Tibial artery (tissue), 4 donors: ENCODE measurements at regions not wholly inside any gene's neighbourhood (a gene's known extent, or its start where the extent isn't known, plus 50 kb on each side); places are given as distances from the start of the nearest gene placed in this dataset.

Source experiments
- DNase-seq, 2 donors: peaks; one replicate each; pipeline ENCODE4 v3.0.0-alpha.2; 2019
- H3K27ac ChIP-seq, 2 donors: fragments of 200-600 bp; sonication (generic) in 1 of 2; 1 replicate in 1 of 2; 2 replicates in 1 of 2; pipeline ENCODE4 v1.5.1; 2018 to 2019; ENCODE audit warnings: mild to moderate bottlenecking in 1 of 2
- H3K27me3 ChIP-seq, 2 donors: fragments of 200-600 bp; sonication (generic) in 1 of 2; one replicate each; pipeline versions ENCODE4 v1.5.1 to v1.6.0; 2016 to 2019
- H3K36me3 ChIP-seq, 3 donors: fragments of 200-600 bp; sonication (generic) in 2 of 3; one replicate each; pipeline ENCODE4 v1.5.1; 2016 to 2019; ENCODE audit warnings: mild to moderate bottlenecking in 2 of 3
- H3K4me1 ChIP-seq, 4 donors: fragments of 200-600 bp; sonication (generic) in 2 of 4; 1 replicate in 3 of 4; 2 replicates in 1 of 4; pipeline ENCODE4 v1.5.1; 2016 to 2019
- H3K4me3 ChIP-seq, 2 donors: fragments of 200-600 bp; sonication (generic) in 1 of 2; 1 replicate in 1 of 2; 2 replicates in 1 of 2; pipeline ENCODE4 v1.5.1; 2018 to 2019; ENCODE audit warnings: mild to moderate bottlenecking in 2 of 2
- H3K9me3 ChIP-seq, 3 donors: fragments of 200-600 bp; sonication (generic) in 1 of 3; one replicate each; pipeline ENCODE4 v1.5.1; 2016 to 2019
- intact Hi-C: fragments of 100-400 bp; cut with DNase I; formaldehyde crosslinking; loops from one replicate; pipeline ENCODE4 v1.15.0; 2023; ENCODE audit warnings: low total_unique reads
- TF ChIP-seq, protein P1 (sequence below), 2 experiments: fragments of 200-600 bp in 1 of 2; fragments of 450-650 bp in 1 of 2; IDR thresholded peaks; one replicate each; pipeline ENCODE4 v1.5.1; 2017 to 2019; ENCODE audit warnings: antibody characterized with exemption in 2 of 2, mild to moderate bottlenecking in 1 of 2, moderate library complexity in 1 of 2

DNA sequence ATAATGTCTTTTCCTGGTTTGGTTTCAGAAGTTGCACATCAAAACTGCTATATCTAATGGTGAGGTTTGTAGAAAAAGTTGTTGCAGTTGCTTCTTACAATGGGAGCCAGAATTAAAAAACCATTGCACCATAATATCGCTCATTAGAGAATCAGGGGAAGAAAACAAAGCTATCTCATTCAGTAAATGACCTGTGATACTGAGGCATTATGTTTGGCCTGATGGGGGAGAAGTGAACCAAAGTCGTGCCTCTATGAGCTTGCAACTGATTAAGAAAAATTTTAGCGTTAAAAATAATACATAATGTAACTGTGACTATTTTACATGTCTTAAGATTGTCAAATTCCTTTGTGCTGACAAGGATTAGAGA is 60.2 kb upstream of the ARHGEF26 start:
- Histone ChIP-seq H3K27ac (peak overlapping the region; percentile 35 to 55), H3K4me3 (no peak overlapping the region), H3K36me3 (no peaks in the 10 kb centered on the region), H3K27me3 (no peaks in the 10 kb centered on the region), H3K9me3 (no peaks in the 10 kb centered on the region), H3K4me1 (peaks cover 0 to 20% (median 5%) of the 10 kb centered on the region in 4 donors)
- DNase-seq, result no peak
- TF ChIP-seq, protein P1, sequence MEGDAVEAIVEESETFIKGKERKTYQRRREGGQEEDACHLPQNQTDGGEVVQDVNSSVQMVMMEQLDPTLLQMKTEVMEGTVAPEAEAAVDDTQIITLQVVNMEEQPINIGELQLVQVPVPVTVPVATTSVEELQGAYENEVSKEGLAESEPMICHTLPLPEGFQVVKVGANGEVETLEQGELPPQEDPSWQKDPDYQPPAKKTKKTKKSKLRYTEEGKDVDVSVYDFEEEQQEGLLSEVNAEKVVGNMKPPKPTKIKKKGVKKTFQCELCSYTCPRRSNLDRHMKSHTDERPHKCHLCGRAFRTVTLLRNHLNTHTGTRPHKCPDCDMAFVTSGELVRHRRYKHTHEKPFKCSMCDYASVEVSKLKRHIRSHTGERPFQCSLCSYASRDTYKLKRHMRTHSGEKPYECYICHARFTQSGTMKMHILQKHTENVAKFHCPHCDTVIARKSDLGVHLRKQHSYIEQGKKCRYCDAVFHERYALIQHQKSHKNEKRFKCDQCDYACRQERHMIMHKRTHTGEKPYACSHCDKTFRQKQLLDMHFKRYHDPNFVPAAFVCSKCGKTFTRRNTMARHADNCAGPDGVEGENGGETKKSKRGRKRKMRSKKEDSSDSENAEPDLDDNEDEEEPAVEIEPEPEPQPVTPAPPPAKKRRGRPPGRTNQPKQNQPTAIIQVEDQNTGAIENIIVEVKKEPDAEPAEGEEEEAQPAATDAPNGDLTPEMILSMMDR (IDR thresholded peaks at IDR 0.05), result no peak
- intact Hi-C loops, result no loop called here

DNA sequence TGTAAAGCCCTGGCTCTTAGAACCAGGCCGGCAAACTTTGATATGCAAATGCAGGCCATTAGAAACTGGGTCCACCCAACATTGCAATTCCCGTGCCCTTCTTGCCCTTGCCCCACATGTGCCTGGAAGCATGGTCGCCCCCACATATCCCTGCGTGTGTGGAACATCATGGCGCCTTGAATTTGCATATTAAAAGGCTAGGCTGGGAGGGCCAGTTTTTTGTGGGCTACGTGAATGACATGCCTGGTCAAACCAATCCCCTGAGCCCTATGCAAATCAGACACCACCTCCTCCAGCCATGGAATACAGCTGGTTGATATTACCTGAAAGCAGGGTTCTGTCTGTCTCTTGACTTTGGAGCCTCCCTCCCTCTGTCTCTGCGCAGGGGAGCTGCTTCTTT is 58.7 kb upstream of the ARHGEF26 start:
- Histone ChIP-seq H3K27me3 (no peaks in the 10 kb centered on the region), H3K9me3 (no peaks in the 10 kb centered on the region), H3K27ac (no peak overlapping the region), H3K4me1 (peaks cover 0 to 20% (median 5%) of the 10 kb centered on the region in 4 donors), H3K4me3 (no peak overlapping the region), H3K36me3 (no peaks in the 10 kb centered on the region)
- intact Hi-C loops, result no loop called here
- DNase-seq, result no peak
- TF ChIP-seq, protein P1 (IDR thresholded peaks at IDR 0.05), result no peak

DNA sequence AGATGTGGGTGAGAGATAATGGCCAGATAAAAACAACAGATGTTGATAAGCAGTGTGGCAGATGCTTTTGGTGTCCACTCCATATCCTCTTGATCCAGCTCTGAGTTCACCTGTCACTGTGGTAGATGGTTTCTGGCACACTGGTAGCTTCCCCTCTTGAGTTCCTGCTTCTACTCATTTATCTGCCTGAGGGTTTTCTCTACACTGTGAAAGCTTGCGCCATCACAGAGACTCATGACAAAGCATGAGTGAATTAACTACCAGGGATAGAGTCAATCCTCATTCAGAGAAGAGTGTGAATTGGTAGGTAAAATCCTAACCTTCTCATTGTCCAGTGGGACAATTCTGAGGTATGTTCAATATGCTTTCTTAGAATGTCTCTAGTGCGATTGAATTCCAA is 50.0 kb upstream of the ARHGEF26 start:
- H3K4me3 ChIP-seq, result no peak overlapping the region
- intact Hi-C loops, result no loop called here
- DNase-seq, result no peak

More for the DNA sequence above, 50.0 kb upstream of the ARHGEF26 start:
- peaks cover 0 to 16% (median 6%) of the 10 kb centered on the region in 3 donors for H3K9me3 ChIP-seq
- H3K4me1 ChIP-seq, result no peaks in the 10 kb centered on the region
- H3K27ac ChIP-seq, result no peak overlapping the region
- TF ChIP-seq, protein P1 (IDR thresholded peaks at IDR 0.05), result no peak
- H3K36me3 ChIP-seq, result no peaks in the 10 kb centered on the region
- H3K27me3 ChIP-seq, result no peaks in the 10 kb centered on the region
